Ascending aorta (tissue), 2 donors: ENCODE measurements at regions not wholly inside any gene's neighbourhood (a gene's known extent, or its start where the extent isn't known, plus 50 kb on each side); places are given as distances from the start of the nearest gene placed in this dataset.
A peak's percentile ranks its signal among the peaks of the same experiment; 100 is the strongest.

Experiments
- DNase-seq, 2 donors: peaks; one replicate each; pipeline ENCODE4 v3.0.0-alpha.2; 2019; ENCODE audit warnings: low spot score in 2 of 2
- H3K27ac ChIP-seq, 2 donors: fragments of 200-600 bp; sonication (generic); one replicate each; pipeline ENCODE4 v1.5.1; 2016 to 2017; ENCODE audit warnings: mild to moderate bottlenecking in 1 of 2
- H3K27me3 ChIP-seq: fragments of 200-600 bp; sonication (generic); one replicate; pipeline ENCODE4 v1.5.1; 2017
- H3K36me3 ChIP-seq, 2 donors: fragments of 200-600 bp; sonication (generic); one replicate each; pipeline ENCODE4 v1.5.1; 2016
- H3K4me1 ChIP-seq, 2 donors: fragments of 200-600 bp; sonication (generic); one replicate each; pipeline ENCODE4 v1.5.1; 2016 to 2017; ENCODE audit warnings: mild to moderate bottlenecking in 1 of 2
- H3K4me3 ChIP-seq, 2 donors: fragments of 200-600 bp; sonication (generic); one replicate each; pipeline ENCODE4 v1.5.1; 2016 to 2017; ENCODE audit warnings: mild to moderate bottlenecking in 1 of 2
- H3K9me3 ChIP-seq, 2 donors: fragments of 200-600 bp; sonication (generic); one replicate each; pipeline ENCODE4 v1.5.1; 2016
- CTCF ChIP-seq, 3 experiments: fragments of 200-600 bp in 2 of 3; fragments of 450-650 bp in 1 of 3; sonication (generic) in 2 of 3; IDR thresholded peaks; one replicate each; pipeline ENCODE4 v1.5.1; 2016 to 2019; ENCODE audit warnings: antibody characterized with exemption in 3 of 3, mild to moderate bottlenecking in 1 of 3, moderate library complexity in 1 of 3
- intact Hi-C: fragments of 100-400 bp; cut with DNase I; formaldehyde crosslinking; loops from one replicate; pipeline ENCODE4 v1.15.1; 2023

DNA sequence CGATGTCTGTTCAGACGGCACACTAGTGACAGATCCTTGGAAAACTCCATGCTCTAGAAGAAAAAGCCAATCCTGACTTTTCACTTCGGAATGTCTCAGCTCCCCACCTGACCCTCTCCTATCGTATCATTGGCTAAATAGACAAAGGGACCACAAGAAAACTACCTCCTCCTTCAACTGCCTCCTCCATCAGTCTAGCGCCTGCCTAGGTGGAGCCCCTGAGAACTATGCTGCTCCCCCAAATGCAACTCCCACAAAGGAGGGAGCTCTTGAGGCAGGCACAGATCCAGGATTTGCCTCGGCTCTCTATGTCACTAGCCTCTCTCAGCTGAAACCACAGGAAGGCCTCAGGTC, 148.4 kb downstream of the TOMM20 start:
- DNase-seq = no peak

GRCh38 chr1:234979296-234980279, 149.0 kb downstream of the TOMM20 start:
- H3K27ac ChIP-seq = peak overlapping the region; percentile 98 to 99
- no peaks in the 10 kb centered on the region for H3K9me3 ChIP-seq
- H3K36me3 ChIP-seq = no peaks in the 10 kb centered on the region
- no peaks in the 10 kb centered on the region for H3K27me3 ChIP-seq
- no peak for TF ChIP-seq CTCF (IDR thresholded peaks at IDR 0.05)
- H3K4me1 ChIP-seq = peaks cover 12 to 53% of the 10 kb centered on the region in 2 donors
- no peak for DNase-seq
- peak overlapping the region in 1 of 2 donors; percentile 44 for H3K4me3 ChIP-seq
- intact Hi-C loops = loop anchor here (1.0 to 5.0 kb wide), 6 partner anchors 8 to 482 kb away; partner anchors contain the start of gene IRF2BP2

More for the DNA sequence above, 148.4 kb downstream of the TOMM20 start:
- no peaks in the 10 kb centered on the region for H3K36me3 ChIP-seq
- intact Hi-C loops = loop anchor here (1.0 to 5.0 kb wide), 6 partner anchors 9 to 483 kb away; partner anchors contain the start of gene IRF2BP2
- H3K4me3 ChIP-seq = peak overlapping the region in 1 of 2 donors; percentile 44
- no peaks in the 10 kb centered on the region for H3K9me3 ChIP-seq
- H3K27ac ChIP-seq = peak overlapping the region; percentile 98 to 99
- TF ChIP-seq CTCF (IDR thresholded peaks at IDR 0.05) = no peak
- H3K27me3 ChIP-seq = no peaks in the 10 kb centered on the region
- H3K4me1 ChIP-seq = peaks cover 19 to 59% of the 10 kb centered on the region in 2 donors

- no peaks in the 10 kb centered on the region for H3K27me3 ChIP-seq
- peak overlapping the region; percentile 98 to 99 for H3K27ac ChIP-seq
- no peak for DNase-seq
- H3K4me3 ChIP-seq = no peak overlapping the region
- no peaks in the 10 kb centered on the region for H3K9me3 ChIP-seq
- peaks cover 12 to 50% of the 10 kb centered on the region in 2 donors for H3K4me1 ChIP-seq
- intact Hi-C loops = no loop called here
- H3K36me3 ChIP-seq = no peaks in the 10 kb centered on the region
- peak in 1 of 3 experiments; percentile 4 for TF ChIP-seq CTCF (IDR thresholded peaks at IDR 0.05)
Observed at GRCh38 chr1:234978397-234979295, 150.0 kb downstream of the TOMM20 start.

GRCh38 chr1:234977875-234978396, 150.7 kb downstream of the TOMM20 start:
- Histone ChIP-seq H3K27ac (peak overlapping the region; percentile 98 to 99), H3K4me1 (peaks cover 12 to 46% of the 10 kb centered on the region in 2 donors), H3K9me3 (no peaks in the 10 kb centered on the region), H3K4me3 (no peak overlapping the region), H3K36me3 (no peaks in the 10 kb centered on the region), H3K27me3 (no peaks in the 10 kb centered on the region)
- no peak for DNase-seq
- intact Hi-C loops = no loop called here
- TF ChIP-seq CTCF (IDR thresholded peaks at IDR 0.05) = no peak
